Erythroblast (primary cell): ENCODE measurements at regions not wholly inside any gene's neighbourhood (a gene's known extent, or its start where the extent isn't known, plus 50 kb on each side); places are given as distances from the start of the nearest gene placed in this dataset.

Experiments used
- GATA1 ChIP-seq: IDR thresholded peaks from 2 replicates; pipeline ENCODE4 v1.6.1; 2011; ENCODE audit warnings: low read depth, mild to moderate bottlenecking, control low read depth, low read length, moderate library complexity
- POLR2A ChIP-seq: IDR thresholded peaks from 2 replicates; pipeline ENCODE4 v1.6.1; 2011; ENCODE audit warnings: mild to moderate bottlenecking, low read length

DNA sequence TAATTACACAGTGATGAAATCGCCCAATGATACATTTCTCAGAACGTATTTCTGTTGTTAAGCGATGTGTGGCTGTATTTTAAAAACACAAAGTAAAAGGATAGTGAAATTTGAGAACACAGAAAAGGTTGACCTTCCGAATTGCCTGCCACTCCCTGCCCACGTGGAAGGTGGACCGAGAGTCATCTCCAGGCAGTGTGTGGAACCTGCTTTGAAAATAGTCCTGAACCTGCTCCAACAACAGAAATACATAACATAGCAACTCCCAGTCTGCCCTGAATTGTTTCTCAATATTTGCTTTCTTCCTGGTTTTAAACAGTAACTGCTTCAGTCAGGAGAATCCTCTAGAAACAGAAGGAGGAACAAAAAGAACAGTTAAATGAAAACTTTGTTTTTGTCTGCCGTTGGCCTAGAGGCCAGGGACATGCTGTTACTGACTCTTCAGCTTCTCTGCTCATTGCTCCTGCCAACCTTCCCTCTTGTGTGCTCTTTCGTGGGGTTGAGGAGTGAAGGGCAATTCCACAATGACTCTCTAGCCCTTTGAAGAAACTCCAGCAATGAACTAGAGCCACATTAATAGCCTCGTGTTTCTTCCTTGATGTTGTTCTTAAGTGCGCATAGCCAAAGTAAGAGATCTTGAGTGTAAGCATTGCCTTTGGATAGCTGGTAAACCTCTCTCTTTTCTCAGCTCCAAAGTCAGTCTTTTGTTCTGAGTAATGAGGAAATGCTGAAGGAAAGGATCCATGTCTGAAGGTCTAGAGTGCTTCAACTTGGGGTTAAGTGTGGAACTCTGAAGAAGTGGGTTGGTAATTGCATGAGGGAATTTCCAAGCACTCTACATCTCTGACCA lies 452.5 kb upstream of the CCL2 start:
- TF ChIP-seq POLR2A (no peak), GATA1 (no peak)
